Left ventricle myocardium inferior (tissue), 1 donor: ENCODE measurements at regions not wholly inside any gene's neighbourhood (a gene's known extent, or its start where the extent isn't known, plus 50 kb on each side); places are given as distances from the start of the nearest gene placed in this dataset.

Experiments used
- DNase-seq: peaks from one replicate; pipeline ENCODE4 v3.0.0-alpha.2; 2020
- H3K27ac ChIP-seq: fragments of 200-600 bp; replicated peaks from 2 replicates; pipeline ENCODE4 v1.8.0; 2021
- H3K27me3 ChIP-seq: fragments of 200-600 bp; 2 replicates; pipeline ENCODE4 v1.8.0; 2021; ENCODE audit warnings: low read depth
- H3K36me3 ChIP-seq: fragments of 200-600 bp; 2 replicates; pipeline ENCODE4 v1.8.0; 2021
- H3K4me1 ChIP-seq: fragments of 200-600 bp; 2 replicates; pipeline ENCODE4 v1.8.0; 2021
- H3K4me3 ChIP-seq: fragments of 200-600 bp; 2 replicates; pipeline ENCODE4 v1.8.0; 2021; ENCODE audit warnings: mild to moderate bottlenecking, moderate library complexity
- H3K9me3 ChIP-seq: fragments of 200-600 bp; replicated peaks from 2 replicates; pipeline ENCODE4 v1.8.0; 2021
- intact Hi-C: fragments of 100-400 bp; cut with micrococcal nuclease; formaldehyde crosslinking; loops from one replicate; pipeline ENCODE4 v1.11.0; 2022
- TF ChIP-seq, protein P1 (sequence below): fragments of 200-600 bp; IDR thresholded peaks from 2 replicates; pipeline ENCODE4 v1.8.0; 2021; ENCODE audit warnings: antibody characterized with exemption, mild to moderate bottlenecking, borderline replicate concordance
- donor health status: DM: no; HTN: yes; CAD: no; lungs with severe emphysema.

DNA sequence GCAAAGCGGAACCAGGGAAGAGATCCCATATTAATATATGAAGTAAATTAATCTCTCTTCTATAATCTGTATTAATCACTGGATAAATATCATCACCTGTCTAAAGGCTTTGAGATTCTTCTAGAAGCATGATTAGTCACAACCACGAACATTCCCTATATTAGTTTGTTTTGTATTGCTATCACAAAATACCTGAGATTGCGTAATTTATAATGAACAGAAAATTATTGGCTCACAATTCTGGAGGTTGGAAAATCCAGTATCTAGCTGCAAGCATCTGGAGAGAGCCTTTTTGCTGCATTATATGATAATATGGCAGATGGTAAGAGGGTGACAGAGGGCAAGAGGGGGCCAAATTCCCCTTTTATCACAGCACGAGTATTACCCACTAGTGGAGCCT lies 532.6 kb upstream of the EPHA5 start:
- TF ChIP-seq, protein P1, sequence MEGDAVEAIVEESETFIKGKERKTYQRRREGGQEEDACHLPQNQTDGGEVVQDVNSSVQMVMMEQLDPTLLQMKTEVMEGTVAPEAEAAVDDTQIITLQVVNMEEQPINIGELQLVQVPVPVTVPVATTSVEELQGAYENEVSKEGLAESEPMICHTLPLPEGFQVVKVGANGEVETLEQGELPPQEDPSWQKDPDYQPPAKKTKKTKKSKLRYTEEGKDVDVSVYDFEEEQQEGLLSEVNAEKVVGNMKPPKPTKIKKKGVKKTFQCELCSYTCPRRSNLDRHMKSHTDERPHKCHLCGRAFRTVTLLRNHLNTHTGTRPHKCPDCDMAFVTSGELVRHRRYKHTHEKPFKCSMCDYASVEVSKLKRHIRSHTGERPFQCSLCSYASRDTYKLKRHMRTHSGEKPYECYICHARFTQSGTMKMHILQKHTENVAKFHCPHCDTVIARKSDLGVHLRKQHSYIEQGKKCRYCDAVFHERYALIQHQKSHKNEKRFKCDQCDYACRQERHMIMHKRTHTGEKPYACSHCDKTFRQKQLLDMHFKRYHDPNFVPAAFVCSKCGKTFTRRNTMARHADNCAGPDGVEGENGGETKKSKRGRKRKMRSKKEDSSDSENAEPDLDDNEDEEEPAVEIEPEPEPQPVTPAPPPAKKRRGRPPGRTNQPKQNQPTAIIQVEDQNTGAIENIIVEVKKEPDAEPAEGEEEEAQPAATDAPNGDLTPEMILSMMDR: no peak
- no peak overlapping the region for H3K4me3 ChIP-seq
- no peak overlapping the region for H3K27ac ChIP-seq
- intact Hi-C loops: no loop called here
- DNase-seq: no peak
- no peaks in the 10 kb centered on the region for H3K27me3 ChIP-seq
- no peaks in the 10 kb centered on the region for H3K4me1 ChIP-seq
- no peaks in the 10 kb centered on the region for H3K36me3 ChIP-seq
- H3K9me3 ChIP-seq: peaks cover 30% of the 10 kb centered on the region

DNA sequence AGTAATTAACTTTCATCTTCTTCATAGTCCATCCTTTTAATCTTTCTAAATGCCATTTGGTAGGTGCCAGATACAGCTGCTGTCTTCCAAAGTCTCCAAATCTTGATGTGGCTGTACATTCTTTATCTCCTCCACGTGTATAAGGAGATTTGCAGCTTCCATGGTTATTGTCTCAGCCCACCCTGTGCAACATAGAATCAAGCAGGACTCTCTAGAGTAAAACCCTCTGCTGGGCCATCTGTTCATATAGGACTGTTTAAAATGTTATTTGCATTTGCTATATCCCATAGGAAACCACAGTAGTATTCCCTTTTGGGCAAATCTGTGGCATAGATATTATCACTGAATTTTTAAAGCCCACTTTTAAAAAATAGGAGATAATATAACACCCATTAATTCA lies 527.2 kb upstream of the EPHA5 start:
- no peak for DNase-seq
- Histone ChIP-seq H3K36me3 (no peaks in the 10 kb centered on the region), H3K27ac (no peak overlapping the region), H3K27me3 (no peaks in the 10 kb centered on the region), H3K9me3 (no peaks in the 10 kb centered on the region), H3K4me3 (no peak overlapping the region), H3K4me1 (no peaks in the 10 kb centered on the region)
- TF ChIP-seq, protein P1: no peak
- intact Hi-C loops: no loop called here

GRCh38 chr4:66193487-66193886 lies 523.2 kb upstream of the EPHA5 start:
- TF ChIP-seq, protein P1: no peak
- no peaks in the 10 kb centered on the region for H3K9me3 ChIP-seq
- intact Hi-C loops: no loop called here
- no peak overlapping the region for H3K4me3 ChIP-seq
- no peaks in the 10 kb centered on the region for H3K36me3 ChIP-seq
- H3K27me3 ChIP-seq: no peaks in the 10 kb centered on the region
- no peaks in the 10 kb centered on the region for H3K4me1 ChIP-seq
- DNase-seq: no peak
- H3K27ac ChIP-seq: no peak overlapping the region

GRCh38 chr4:66187175-66187720 lies 517.0 kb upstream of the EPHA5 start:
- H3K4me3 ChIP-seq: no peak overlapping the region
- no peak for DNase-seq
- H3K4me1 ChIP-seq: no peaks in the 10 kb centered on the region
- intact Hi-C loops: no loop called here
- no peaks in the 10 kb centered on the region for H3K36me3 ChIP-seq
- TF ChIP-seq, protein P1: no peak
- no peak overlapping the region for H3K27ac ChIP-seq
- H3K9me3 ChIP-seq: peaks cover 18% of the 10 kb centered on the region
- H3K27me3 ChIP-seq: no peaks in the 10 kb centered on the region

DNA sequence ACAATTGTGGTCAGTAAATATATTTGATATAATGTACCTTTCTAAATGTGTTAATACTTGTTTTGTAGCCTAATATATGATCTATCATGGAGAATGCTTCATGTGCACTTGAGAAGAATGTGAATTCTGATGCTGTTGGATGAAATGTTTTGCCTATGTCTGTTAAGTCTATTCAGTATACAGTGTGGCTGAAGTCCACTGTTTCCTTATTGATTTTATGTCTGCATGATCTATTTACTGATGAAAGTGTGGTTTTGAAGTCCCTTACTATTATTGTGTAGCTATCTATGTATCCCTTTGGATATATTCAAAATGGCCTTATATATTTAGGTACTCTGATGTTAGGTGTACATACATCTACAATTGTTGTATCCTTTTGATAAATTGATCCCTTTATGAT lies 515.8 kb upstream of the EPHA5 start:
- Histone ChIP-seq H3K27ac (no peak overlapping the region), H3K4me3 (no peak overlapping the region), H3K4me1 (no peaks in the 10 kb centered on the region), H3K27me3 (no peaks in the 10 kb centered on the region), H3K36me3 (no peaks in the 10 kb centered on the region), H3K9me3 (peaks cover 20% of the 10 kb centered on the region)
- intact Hi-C loops: no loop called here
- DNase-seq: no peak
- TF ChIP-seq, protein P1: no peak

- intact Hi-C loops: no loop called here
- peaks cover 33% of the 10 kb centered on the region for H3K9me3 ChIP-seq
- no peak for DNase-seq
These were observed 512.3 kb upstream of the EPHA5 start for GRCh38 chr4:66182636-66183035.

More at GRCh38 chr4:66182636-66183035, 512.3 kb upstream of the EPHA5 start:
- TF ChIP-seq, protein P1: no peak
- Histone ChIP-seq H3K27me3 (no peaks in the 10 kb centered on the region), H3K4me1 (no peaks in the 10 kb centered on the region), H3K4me3 (no peak overlapping the region), H3K36me3 (no peaks in the 10 kb centered on the region), H3K27ac (no peak overlapping the region)
